Activated T-cell treated with anti-CD3 and anti-CD28 coated beads, Interleukin-2, amount 50 U/mL, for 4 hours (primary cell): ENCODE measurements at regions not wholly inside any gene's neighbourhood (a gene's known extent, or its start where the extent isn't known, plus 50 kb on each side); places are given as distances from the start of the nearest gene placed in this dataset.

Source experiments
- ATAC-seq, 2 donors: fragments of 200-7000 bp; cut with Tn5 transposase; one replicate each; pipeline ENCODE4 v1.10.0; 2021
- DNase-seq: peaks from one replicate; pipeline ENCODE4 v3.0.0-alpha.2; 2020
- H3K27me3 Mint-ChIP-seq: one replicate; pipeline ENCODE4 v1.8.0; 2021; ENCODE audit warnings: low read depth, mixed read lengths
- H3K36me3 Mint-ChIP-seq: one replicate; pipeline ENCODE4 v1.8.0; 2022; ENCODE audit warnings: mixed read lengths; ENCODE audit not compliant: insufficient read depth
- H3K4me1 Mint-ChIP-seq: one replicate; pipeline ENCODE4 v1.8.0; 2021; ENCODE audit warnings: low read depth, mixed read lengths
- H3K4me3 Mint-ChIP-seq: one replicate; pipeline ENCODE4 v1.8.0; 2021; ENCODE audit warnings: mild to moderate bottlenecking, moderate library complexity, mixed read lengths
- H3K9me3 Mint-ChIP-seq: one replicate; pipeline ENCODE4 v1.8.0; 2021; ENCODE audit warnings: mixed read lengths

GRCh38 chr4:53777244-53777984, 186.1 kb upstream of the LNX1 start:
- Mint-ChIP-seq H3K4me1 (no peaks in the 10 kb centered on the region), H3K36me3 (no peaks in the 10 kb centered on the region)
- no peak for DNase-seq

GRCh38 chr4:53776141-53776540, 184.9 kb upstream of the LNX1 start:
- no peak for ATAC-seq

More at GRCh38 chr4:53777244-53777984, 186.1 kb upstream of the LNX1 start:
- ATAC-seq: no peak
- no peaks in the 10 kb centered on the region for H3K27me3 Mint-ChIP-seq
- H3K9me3 Mint-ChIP-seq: no peaks in the 10 kb centered on the region
- no peak overlapping the region for H3K4me3 Mint-ChIP-seq

GRCh38 chr4:53775381-53775780, 184.1 kb upstream of the LNX1 start:
- H3K27me3 Mint-ChIP-seq: no peaks in the 10 kb centered on the region
- no peaks in the 10 kb centered on the region for H3K4me1 Mint-ChIP-seq
- DNase-seq: no peak
- H3K36me3 Mint-ChIP-seq: no peaks in the 10 kb centered on the region
- no peak overlapping the region for H3K4me3 Mint-ChIP-seq
- H3K9me3 Mint-ChIP-seq: no peaks in the 10 kb centered on the region
- no peak for ATAC-seq

More at GRCh38 chr4:53776141-53776540, 184.9 kb upstream of the LNX1 start:
- H3K27me3 Mint-ChIP-seq: no peaks in the 10 kb centered on the region
- DNase-seq: no peak
- no peaks in the 10 kb centered on the region for H3K4me1 Mint-ChIP-seq
- no peaks in the 10 kb centered on the region for H3K36me3 Mint-ChIP-seq
- H3K9me3 Mint-ChIP-seq: no peaks in the 10 kb centered on the region
- no peak overlapping the region for H3K4me3 Mint-ChIP-seq

GRCh38 chr4:53771326-53771725, 180.0 kb upstream of the LNX1 start:
- no peaks in the 10 kb centered on the region for H3K9me3 Mint-ChIP-seq
- H3K36me3 Mint-ChIP-seq: no peaks in the 10 kb centered on the region
- ATAC-seq (no peak), DNase-seq (no peak)
- H3K4me1 Mint-ChIP-seq: no peaks in the 10 kb centered on the region
- no peak overlapping the region for H3K4me3 Mint-ChIP-seq
- peaks cover 2% of the 10 kb centered on the region for H3K27me3 Mint-ChIP-seq

GRCh38 chr4:53767482-53767881, 176.2 kb upstream of the LNX1 start:
- no peak for ATAC-seq
- no peaks in the 10 kb centered on the region for H3K4me1 Mint-ChIP-seq
- DNase-seq: no peak
- no peak overlapping the region for H3K4me3 Mint-ChIP-seq
- H3K27me3 Mint-ChIP-seq: peaks cover 2% of the 10 kb centered on the region
- no peaks in the 10 kb centered on the region for H3K36me3 Mint-ChIP-seq
- no peaks in the 10 kb centered on the region for H3K9me3 Mint-ChIP-seq

- Mint-ChIP-seq H3K9me3 (peaks cover 6% of the 10 kb centered on the region), H3K4me3 (no peak overlapping the region), H3K27me3 (peaks cover 2% of the 10 kb centered on the region), H3K36me3 (no peaks in the 10 kb centered on the region), H3K4me1 (no peaks in the 10 kb centered on the region)
- DNase-seq (no peak), ATAC-seq (no peak)
Observed at GRCh38 chr4:53764761-53765490, 173.6 kb upstream of the LNX1 start.

GRCh38 chr4:53763813-53764597, 172.7 kb upstream of the LNX1 start:
- peaks cover 6% of the 10 kb centered on the region for H3K9me3 Mint-ChIP-seq
- no peaks in the 10 kb centered on the region for H3K27me3 Mint-ChIP-seq
- no peaks in the 10 kb centered on the region for H3K4me1 Mint-ChIP-seq
- no peaks in the 10 kb centered on the region for H3K36me3 Mint-ChIP-seq
- ATAC-seq (no peak), DNase-seq (no peak)
- H3K4me3 Mint-ChIP-seq: no peak overlapping the region

GRCh38 chr4:53755656-53756055, 164.4 kb upstream of the LNX1 start:
- Mint-ChIP-seq H3K36me3 (no peaks in the 10 kb centered on the region), H3K4me1 (no peaks in the 10 kb centered on the region), H3K27me3 (peaks cover 8% of the 10 kb centered on the region), H3K9me3 (peaks cover 12% of the 10 kb centered on the region), H3K4me3 (no peak overlapping the region)
- no peak for ATAC-seq
- no peak for DNase-seq

GRCh38 chr4:53752124-53752523, 160.8 kb upstream of the LNX1 start:
- no peak for DNase-seq
- Mint-ChIP-seq H3K4me3 (no peak overlapping the region), H3K9me3 (peaks cover 12% of the 10 kb centered on the region), H3K27me3 (peaks cover 12% of the 10 kb centered on the region), H3K36me3 (no peaks in the 10 kb centered on the region), H3K4me1 (no peaks in the 10 kb centered on the region)
- no peak for ATAC-seq

GRCh38 chr4:53748328-53748772, 157.1 kb upstream of the LNX1 start:
- H3K36me3 Mint-ChIP-seq: no peaks in the 10 kb centered on the region
- no peak for DNase-seq

GRCh38 chr4:53747401-53747800, 156.1 kb upstream of the LNX1 start:
- Mint-ChIP-seq H3K4me1 (no peaks in the 10 kb centered on the region), H3K4me3 (no peak overlapping the region), H3K27me3 (peaks cover 13% of the 10 kb centered on the region), H3K9me3 (no peaks in the 10 kb centered on the region), H3K36me3 (no peaks in the 10 kb centered on the region)
- ATAC-seq: no peak
- no peak for DNase-seq

More at GRCh38 chr4:53748328-53748772, 157.1 kb upstream of the LNX1 start:
- Mint-ChIP-seq H3K4me3 (no peak overlapping the region), H3K27me3 (peaks cover 13% of the 10 kb centered on the region), H3K4me1 (no peaks in the 10 kb centered on the region), H3K9me3 (no peaks in the 10 kb centered on the region)
- no peak for ATAC-seq

- no peaks in the 10 kb centered on the region for H3K36me3 Mint-ChIP-seq
- H3K27me3 Mint-ChIP-seq: peaks cover 2% of the 10 kb centered on the region
- H3K9me3 Mint-ChIP-seq: no peaks in the 10 kb centered on the region
- H3K4me3 Mint-ChIP-seq: no peak overlapping the region
- no peaks in the 10 kb centered on the region for H3K4me1 Mint-ChIP-seq
- ATAC-seq (no peak), DNase-seq (no peak)
Observed at GRCh38 chr4:53744446-53745160, 153.3 kb upstream of the LNX1 start.

GRCh38 chr4:53734584-53735353, 143.5 kb upstream of the LNX1 start:
- H3K4me1 Mint-ChIP-seq: no peaks in the 10 kb centered on the region

More at GRCh38 chr4:53734584-53735353, 143.5 kb upstream of the LNX1 start:
- DNase-seq (no peak), ATAC-seq (no peak)
- H3K4me3 Mint-ChIP-seq: no peak overlapping the region
- no peaks in the 10 kb centered on the region for H3K27me3 Mint-ChIP-seq
- no peaks in the 10 kb centered on the region for H3K36me3 Mint-ChIP-seq
- H3K9me3 Mint-ChIP-seq: no peaks in the 10 kb centered on the region
